Neuronal stem cell (in vitro differentiated cells): ENCODE measurements at regions not wholly inside any gene's neighbourhood (a gene's known extent, or its start where the extent isn't known, plus 50 kb on each side); places are given as distances from the start of the nearest gene placed in this dataset.

Experiments
- DNase-seq: peaks from one replicate; pipeline ENCODE4 v3.0.0-alpha.2; 2013; ENCODE audit warnings: low spot score
- H2AFZ ChIP-seq: one replicate; pipeline ENCODE4 v1.6.1; 2013; ENCODE audit warnings: mild to moderate bottlenecking, low read length, inconsistent platforms
- H2AK5ac ChIP-seq: 2 replicates; pipeline ENCODE4 v1.6.1; 2013; ENCODE audit warnings: low read depth, mild to moderate bottlenecking, inconsistent platforms, low read length, moderate library complexity, mixed read lengths
- H2BK120ac ChIP-seq: 2 replicates; pipeline ENCODE4 v1.6.1; 2013; ENCODE audit warnings: low read depth, mild to moderate bottlenecking, inconsistent platforms, low read length, moderate library complexity, mixed read lengths
- H2BK12ac ChIP-seq: one replicate; pipeline ENCODE4 v1.6.1; 2013; ENCODE audit warnings: low read length, inconsistent platforms
- H2BK15ac ChIP-seq: 2 replicates; pipeline ENCODE4 v1.6.1; 2013; ENCODE audit warnings: mild to moderate bottlenecking, low read length, inconsistent platforms, mixed read lengths
- H2BK5ac ChIP-seq: one replicate; pipeline ENCODE4 v1.6.1; 2013; ENCODE audit warnings: inconsistent platforms, mild to moderate bottlenecking, low read length, moderate library complexity
- H3K14ac ChIP-seq: one replicate; pipeline ENCODE4 v1.6.1; 2013; ENCODE audit warnings: low read length, inconsistent platforms
- H3K18ac ChIP-seq: 2 replicates; pipeline ENCODE4 v1.6.1; 2013; ENCODE audit warnings: low read length, inconsistent platforms
- H3K23ac ChIP-seq: 2 replicates; pipeline ENCODE4 v1.6.1; 2013; ENCODE audit warnings: low read depth, mild to moderate bottlenecking, mixed read lengths, low read length, inconsistent platforms; ENCODE audit not compliant: poor library complexity
- H3K27ac ChIP-seq: replicated peaks from 3 replicates; pipeline ENCODE4 v1.5.1; 2013; ENCODE audit warnings: low read length, inconsistent platforms
- H3K27me3 ChIP-seq, 3 experiments: 2 replicates each; pipeline ENCODE4 v1.6.1; 2013; ENCODE audit warnings: low read length in 3 of 3, mild to moderate bottlenecking in 2 of 3, inconsistent platforms in 1 of 3, low read depth in 1 of 3, mixed read lengths in 1 of 3, moderate library complexity in 1 of 3; ENCODE audit not compliant: control insufficient read depth in 3 of 3, insufficient read depth in 3 of 3
- H3K36me3 ChIP-seq, 2 donors: replicated peaks in 1 of 2; 2 replicates each; pipeline ENCODE4 v1.6.1; 2013; ENCODE audit warnings: low read length in 2 of 2; ENCODE audit not compliant: control insufficient read depth in 2 of 2, insufficient read depth in 2 of 2
- H3K4ac ChIP-seq: 2 replicates; pipeline ENCODE4 v1.6.1; 2013; ENCODE audit warnings: inconsistent platforms, mild to moderate bottlenecking, low read length, moderate library complexity
- H3K4me1 ChIP-seq, 2 donors: 1 replicate in 1 of 2; 2 replicates in 1 of 2; pipeline ENCODE4 v1.6.1; 2013; ENCODE audit warnings: low read length in 2 of 2, low read depth in 1 of 2; ENCODE audit not compliant: control insufficient read depth in 2 of 2, insufficient read depth in 1 of 2
- H3K4me2 ChIP-seq: one replicate; pipeline ENCODE4 v1.6.1; 2013; ENCODE audit warnings: mild to moderate bottlenecking, low read length, inconsistent platforms; ENCODE audit not compliant: insufficient read depth, poor library complexity, severe bottlenecking
- H3K4me3 ChIP-seq, 2 donors: 2 replicates each; pipeline ENCODE4 v1.5.1; 2013; ENCODE audit warnings: low read length in 2 of 2, mild to moderate bottlenecking in 2 of 2, inconsistent platforms in 1 of 2, moderate library complexity in 1 of 2
- H3K79me1 ChIP-seq: one replicate; pipeline ENCODE4 v1.6.1; 2013; ENCODE audit warnings: low read depth, mild to moderate bottlenecking, inconsistent platforms, low read length, moderate library complexity
- H3K9ac ChIP-seq: one replicate; pipeline ENCODE4 v1.6.1; 2013; ENCODE audit warnings: mild to moderate bottlenecking, low read depth, low read length, inconsistent platforms; ENCODE audit not compliant: poor library complexity
- H3K9me3 ChIP-seq, 2 donors: replicated peaks in 1 of 2; 2 replicates each; pipeline versions ENCODE3 to v1.6.1; 2013; ENCODE audit warnings: low read length in 2 of 2, mild to moderate bottlenecking in 2 of 2, inconsistent platforms in 1 of 2, low read depth in 1 of 2, mixed read lengths in 1 of 2, moderate library complexity in 1 of 2; ENCODE audit not compliant: control insufficient read depth in 2 of 2, insufficient read depth in 1 of 2
- H4K8ac ChIP-seq: one replicate; pipeline ENCODE4 v1.6.1; 2013; ENCODE audit warnings: low read depth, mild to moderate bottlenecking, inconsistent platforms, low read length, moderate library complexity
- H4K91ac ChIP-seq: one replicate; pipeline ENCODE4 v1.6.1; 2013; ENCODE audit warnings: low read length, low read depth, mild to moderate bottlenecking, inconsistent platforms; ENCODE audit not compliant: poor library complexity
- WGBS, 2 donors: extraction: QIAGEN DNeasy Blood & Tissue Kit; methylation state at CpG; one replicate each; pipeline ENCODE4 v1.1.7; 2013; ENCODE audit warnings: missing lambda C conversion rate in 2 of 2, mixed read lengths in 1 of 2; ENCODE audit not compliant: insufficient read length in 2 of 2, insufficient replicate concordance in 1 of 2; ENCODE audit errors: extremely low coverage in 2 of 2; 5-methylcytosine and 5-hydroxymethylcytosine counted together

DNA sequence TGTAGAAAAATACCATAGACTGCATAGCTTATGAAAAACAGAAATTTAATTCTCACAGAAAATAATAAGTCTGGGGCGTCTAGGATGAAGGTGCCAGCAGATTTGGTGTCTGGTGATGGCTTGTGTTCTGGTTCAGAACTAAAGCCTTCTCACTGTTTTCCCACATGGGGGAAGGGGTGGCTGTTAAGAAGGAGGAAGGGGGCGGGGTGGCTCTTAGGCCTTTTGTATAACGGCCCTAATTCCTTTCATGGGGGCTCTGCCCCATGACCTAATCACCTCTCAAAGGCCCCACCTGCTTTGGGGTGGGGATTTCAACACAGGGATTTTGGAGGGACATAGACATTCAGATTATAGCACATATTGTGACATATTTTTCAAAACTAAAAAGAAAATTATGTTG lies 173.2 kb upstream of the TECRL start:
- Histone ChIP-seq H2BK12ac (no peak overlapping the region), H2AK5ac (no peak overlapping the region), H3K23ac (no peak overlapping the region), H2BK120ac (no peak overlapping the region), H3K79me1 (no peaks in the 10 kb centered on the region), H3K36me3 (no peaks in the 10 kb centered on the region), H4K91ac (no peak overlapping the region), H3K9ac (no peak overlapping the region), H3K4ac (no peak overlapping the region), H3K27ac (no peak overlapping the region), H2BK15ac (no peak overlapping the region), H2BK5ac (no peak overlapping the region), H3K27me3 (no peaks in the 10 kb centered on the region), H3K18ac (no peak overlapping the region), H3K4me2 (no peak overlapping the region), H3K14ac (no peak overlapping the region), H2AFZ (peak overlapping the region; percentile 18), H3K9me3 (peaks cover 0 to 2% of the 10 kb centered on the region in 2 donors), H3K4me1 (peaks cover 2 to 5% of the 10 kb centered on the region in 2 donors), H4K8ac (no peak overlapping the region), H3K4me3 (no peak overlapping the region)
- DNase-seq: peak; percentile 56
- no CpG with 5 or more reads among the region's 3 CpGs for WGBS, 2 donors

DNA sequence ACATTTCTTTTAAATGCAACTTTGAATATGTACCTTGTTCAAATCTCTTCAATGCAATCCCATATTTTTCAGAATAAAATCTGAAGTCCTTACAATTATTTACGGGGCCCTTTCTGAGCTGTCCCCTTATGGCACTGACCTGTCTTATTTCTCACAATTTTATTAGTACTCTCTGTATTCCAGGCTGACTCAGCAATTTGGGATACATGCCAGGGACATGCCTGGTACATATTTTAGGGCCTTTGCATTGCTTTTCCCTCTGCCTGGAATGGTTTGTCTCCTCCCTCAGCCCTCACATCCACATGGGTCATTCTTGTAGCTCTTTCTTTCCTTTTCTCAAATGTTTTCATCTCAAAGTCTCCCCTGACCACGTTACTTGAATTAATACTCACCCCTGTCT lies 172.2 kb upstream of the TECRL start:
- no CpG with 5 or more reads among the region's 2 CpGs for WGBS, 2 donors
- Histone ChIP-seq H3K4ac (no peak overlapping the region), H4K8ac (no peak overlapping the region), H3K4me3 (no peak overlapping the region), H3K4me2 (no peak overlapping the region), H4K91ac (no peak overlapping the region), H3K23ac (no peak overlapping the region), H3K14ac (no peak overlapping the region), H2AFZ (peak overlapping the region; percentile 35), H3K18ac (no peak overlapping the region), H3K9ac (no peak overlapping the region), H3K9me3 (peaks cover 0 to 2% of the 10 kb centered on the region in 2 donors), H3K4me1 (peaks cover 2 to 5% of the 10 kb centered on the region in 2 donors), H2BK120ac (no peak overlapping the region), H3K27ac (no peak overlapping the region), H2BK15ac (no peak overlapping the region), H3K79me1 (no peaks in the 10 kb centered on the region), H2BK12ac (no peak overlapping the region), H2BK5ac (no peak overlapping the region), H2AK5ac (no peak overlapping the region), H3K36me3 (no peaks in the 10 kb centered on the region), H3K27me3 (no peaks in the 10 kb centered on the region)
- no peak for DNase-seq

DNA sequence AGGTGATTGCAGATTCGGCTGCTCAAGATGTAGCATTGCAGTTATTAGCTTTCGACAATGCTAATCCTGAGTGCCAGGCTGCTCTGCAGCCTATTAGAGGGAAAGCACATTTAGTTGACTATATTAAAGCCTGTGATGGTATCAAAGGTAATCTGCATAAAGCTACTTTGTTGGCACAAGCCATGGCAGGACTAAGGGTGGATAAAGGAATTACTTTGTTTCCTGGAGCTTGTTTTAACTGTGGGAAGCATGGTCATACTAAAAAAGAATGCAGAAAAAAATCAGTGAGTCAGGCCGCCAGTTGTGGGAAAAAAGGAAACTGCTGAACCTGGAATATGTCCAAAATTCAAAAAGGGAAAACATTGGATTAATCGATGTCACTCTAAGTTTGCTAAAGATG lies 154.9 kb upstream of the TECRL start:
- Histone ChIP-seq H3K14ac (no peak overlapping the region), H2BK5ac (no peak overlapping the region), H3K4me1 (no peaks in the 10 kb centered on the region), H4K8ac (no peak overlapping the region), H3K27ac (no peak overlapping the region), H3K79me1 (no peaks in the 10 kb centered on the region), H2BK15ac (no peak overlapping the region), H2AFZ (no peak overlapping the region), H3K4me3 (no peak overlapping the region), H3K27me3 (no peaks in the 10 kb centered on the region), H4K91ac (no peak overlapping the region), H3K36me3 (no peaks in the 10 kb centered on the region), H3K23ac (no peak overlapping the region), H2BK120ac (no peak overlapping the region), H3K18ac (no peak overlapping the region), H3K9ac (no peak overlapping the region), H3K4me2 (no peak overlapping the region), H2AK5ac (no peak overlapping the region), H2BK12ac (no peak overlapping the region), H3K9me3 (peaks cover 0 to 1% of the 10 kb centered on the region in 2 donors), H3K4ac (no peak overlapping the region)
- no CpG with 5 or more reads among the region's 4 CpGs for WGBS, 2 donors
- DNase-seq: no peak

DNA sequence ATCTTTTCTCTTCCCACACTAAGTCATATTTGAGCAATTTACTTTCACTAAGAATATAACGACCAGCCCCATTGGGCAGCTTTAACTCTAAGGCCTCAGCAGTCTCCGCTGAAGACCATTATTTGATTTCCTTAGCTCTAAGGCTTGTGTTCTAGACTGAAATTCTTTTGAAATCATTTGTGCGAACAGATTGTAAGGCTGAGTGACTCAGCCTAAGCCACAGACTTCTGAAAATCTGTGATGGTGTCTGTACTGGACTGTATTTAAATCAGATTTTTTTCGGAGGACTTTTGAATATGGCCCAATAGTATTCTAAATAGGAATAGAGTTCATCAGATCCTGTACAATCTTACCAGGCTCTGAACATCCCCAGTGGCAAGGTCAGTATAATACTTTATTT lies 150.3 kb upstream of the TECRL start:
- H3K27me3 ChIP-seq: no peaks in the 10 kb centered on the region
- no CpG with 5 or more reads among the region's 4 CpGs for WGBS, 2 donors
- no peaks in the 10 kb centered on the region for H3K36me3 ChIP-seq
- H3K18ac ChIP-seq: no peak overlapping the region
- no peak overlapping the region for H4K8ac ChIP-seq
- no peak overlapping the region for H3K4ac ChIP-seq
- H2BK15ac ChIP-seq: no peak overlapping the region
- no peak overlapping the region for H3K9ac ChIP-seq
- no peak overlapping the region for H3K4me2 ChIP-seq
- no peaks in the 10 kb centered on the region for H3K4me1 ChIP-seq
- H3K79me1 ChIP-seq: no peaks in the 10 kb centered on the region
- no peak overlapping the region for H3K27ac ChIP-seq
- H2BK5ac ChIP-seq: no peak overlapping the region
- peaks cover 0 to 1% of the 10 kb centered on the region in 2 donors for H3K9me3 ChIP-seq
- H2BK12ac ChIP-seq: no peak overlapping the region
- no peak overlapping the region for H3K23ac ChIP-seq
- H2AK5ac ChIP-seq: no peak overlapping the region
- no peak for DNase-seq
- H2BK120ac ChIP-seq: no peak overlapping the region
- no peak overlapping the region for H3K4me3 ChIP-seq
- H2AFZ ChIP-seq: no peak overlapping the region
- H3K14ac ChIP-seq: no peak overlapping the region
- no peak overlapping the region for H4K91ac ChIP-seq
